ENCODE measurements at regions not wholly inside any gene's neighbourhood (a gene's known extent, or its start where the extent isn't known, plus 50 kb on each side); places are given as distances from the start of the nearest gene placed in this dataset.

- TF ChIP-seq, protein P1, sequence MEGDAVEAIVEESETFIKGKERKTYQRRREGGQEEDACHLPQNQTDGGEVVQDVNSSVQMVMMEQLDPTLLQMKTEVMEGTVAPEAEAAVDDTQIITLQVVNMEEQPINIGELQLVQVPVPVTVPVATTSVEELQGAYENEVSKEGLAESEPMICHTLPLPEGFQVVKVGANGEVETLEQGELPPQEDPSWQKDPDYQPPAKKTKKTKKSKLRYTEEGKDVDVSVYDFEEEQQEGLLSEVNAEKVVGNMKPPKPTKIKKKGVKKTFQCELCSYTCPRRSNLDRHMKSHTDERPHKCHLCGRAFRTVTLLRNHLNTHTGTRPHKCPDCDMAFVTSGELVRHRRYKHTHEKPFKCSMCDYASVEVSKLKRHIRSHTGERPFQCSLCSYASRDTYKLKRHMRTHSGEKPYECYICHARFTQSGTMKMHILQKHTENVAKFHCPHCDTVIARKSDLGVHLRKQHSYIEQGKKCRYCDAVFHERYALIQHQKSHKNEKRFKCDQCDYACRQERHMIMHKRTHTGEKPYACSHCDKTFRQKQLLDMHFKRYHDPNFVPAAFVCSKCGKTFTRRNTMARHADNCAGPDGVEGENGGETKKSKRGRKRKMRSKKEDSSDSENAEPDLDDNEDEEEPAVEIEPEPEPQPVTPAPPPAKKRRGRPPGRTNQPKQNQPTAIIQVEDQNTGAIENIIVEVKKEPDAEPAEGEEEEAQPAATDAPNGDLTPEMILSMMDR (IDR thresholded peaks at IDR 0.05; ENCODE audit: low read length, missing control alignments) = no peak
- DNase-seq (ENCODE audit: low read depth) = peak; percentile 35
- no peak overlapping the region for H3K4me3 ChIP-seq (replicated peaks; ENCODE audit: low read depth, low read length)
Observed at GRCh38 chr3:152097770-152098169, 171.0 kb upstream of the MBNL1 start.

GRCh38 chr3:152100491-152101132 is 168.1 kb upstream of the MBNL1 start:
- H3K4me3 ChIP-seq (replicated peaks; ENCODE audit: low read depth, low read length) = no peak overlapping the region
- TF ChIP-seq, protein P1 (IDR thresholded peaks at IDR 0.05; ENCODE audit: low read length, missing control alignments) = no peak
- DNase-seq (ENCODE audit: low read depth) = no peak

- no peak overlapping the region for H3K4me3 ChIP-seq (replicated peaks; ENCODE audit: low read depth, low read length)
- TF ChIP-seq, protein P1 (IDR thresholded peaks at IDR 0.05; ENCODE audit: low read length, missing control alignments) = no peak
- DNase-seq (ENCODE audit: low read depth) = no peak
Observed at GRCh38 chr3:152102410-152102809, 166.3 kb upstream of the MBNL1 start.

- TF ChIP-seq, protein P1 (IDR thresholded peaks at IDR 0.05; ENCODE audit: low read length, missing control alignments) = no peak
- no peak for DNase-seq (ENCODE audit: low read depth)
- no peak overlapping the region for H3K4me3 ChIP-seq (replicated peaks; ENCODE audit: low read depth, low read length)
Observed at GRCh38 chr3:152103257-152103656, 165.5 kb upstream of the MBNL1 start.

GRCh38 chr3:152104847-152105415 is 163.8 kb upstream of the MBNL1 start:
- DNase-seq (ENCODE audit: low read depth) = no peak
- TF ChIP-seq, protein P1 (IDR thresholded peaks at IDR 0.05; ENCODE audit: low read length, missing control alignments) = no peak
- H3K4me3 ChIP-seq (replicated peaks; ENCODE audit: low read depth, low read length) = no peak overlapping the region

GRCh38 chr3:152105446-152105845 is 163.3 kb upstream of the MBNL1 start:
- DNase-seq (ENCODE audit: low read depth) = no peak
- TF ChIP-seq, protein P1 (IDR thresholded peaks at IDR 0.05; ENCODE audit: low read length, missing control alignments) = no peak
- H3K4me3 ChIP-seq (replicated peaks; ENCODE audit: low read depth, low read length) = no peak overlapping the region

- H3K4me3 ChIP-seq (replicated peaks; ENCODE audit: low read depth, low read length) = no peak overlapping the region
- DNase-seq (ENCODE audit: low read depth) = no peak
Observed at GRCh38 chr3:152109038-152109437, 159.7 kb upstream of the MBNL1 start.

More at GRCh38 chr3:152109038-152109437, 159.7 kb upstream of the MBNL1 start:
- TF ChIP-seq, protein P1 (IDR thresholded peaks at IDR 0.05; ENCODE audit: low read length, missing control alignments) = no peak
